ENCODE measurements at regions not wholly inside any gene's neighbourhood (a gene's known extent, or its start where the extent isn't known, plus 50 kb on each side); places are given as distances from the start of the nearest gene placed in this dataset.

DNA sequence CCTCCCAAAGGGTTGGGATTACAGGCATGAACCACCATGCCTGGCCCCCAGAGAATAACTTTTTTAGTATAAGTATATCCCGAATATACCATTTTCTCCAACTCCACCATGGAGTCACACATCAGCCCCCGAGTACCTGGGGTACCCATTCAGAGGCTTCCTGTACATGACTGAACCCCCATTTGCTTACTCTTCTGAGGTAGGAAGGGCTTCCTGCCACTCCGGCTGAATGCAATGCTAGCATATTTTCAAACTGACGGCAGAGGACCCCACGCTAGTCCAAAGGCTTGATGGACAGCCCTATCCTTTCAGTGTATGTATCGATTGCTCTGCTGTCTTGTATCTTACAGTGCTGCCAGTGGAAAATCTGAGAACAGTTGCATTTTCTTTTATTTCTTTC is 220.6 kb upstream of the SH3BP4 start:
- TF ChIP-seq, protein P1, sequence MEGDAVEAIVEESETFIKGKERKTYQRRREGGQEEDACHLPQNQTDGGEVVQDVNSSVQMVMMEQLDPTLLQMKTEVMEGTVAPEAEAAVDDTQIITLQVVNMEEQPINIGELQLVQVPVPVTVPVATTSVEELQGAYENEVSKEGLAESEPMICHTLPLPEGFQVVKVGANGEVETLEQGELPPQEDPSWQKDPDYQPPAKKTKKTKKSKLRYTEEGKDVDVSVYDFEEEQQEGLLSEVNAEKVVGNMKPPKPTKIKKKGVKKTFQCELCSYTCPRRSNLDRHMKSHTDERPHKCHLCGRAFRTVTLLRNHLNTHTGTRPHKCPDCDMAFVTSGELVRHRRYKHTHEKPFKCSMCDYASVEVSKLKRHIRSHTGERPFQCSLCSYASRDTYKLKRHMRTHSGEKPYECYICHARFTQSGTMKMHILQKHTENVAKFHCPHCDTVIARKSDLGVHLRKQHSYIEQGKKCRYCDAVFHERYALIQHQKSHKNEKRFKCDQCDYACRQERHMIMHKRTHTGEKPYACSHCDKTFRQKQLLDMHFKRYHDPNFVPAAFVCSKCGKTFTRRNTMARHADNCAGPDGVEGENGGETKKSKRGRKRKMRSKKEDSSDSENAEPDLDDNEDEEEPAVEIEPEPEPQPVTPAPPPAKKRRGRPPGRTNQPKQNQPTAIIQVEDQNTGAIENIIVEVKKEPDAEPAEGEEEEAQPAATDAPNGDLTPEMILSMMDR (IDR thresholded peaks at IDR 0.05; ENCODE audit: insufficient read depth, low read length, poor library complexity, severe bottlenecking) = no peak
- Histone ChIP-seq H3K27me3 (ENCODE audit: control insufficient read depth, insufficient read depth, low read length) (no peaks in the 10 kb centered on the region), H3K36me3 (ENCODE audit: control insufficient read depth, insufficient read depth, low read length) (no peaks in the 10 kb centered on the region), H3K4me3 (ENCODE audit: low read depth, low read length) (no peak overlapping the region)
- no peak for DNase-seq (ENCODE audit: low read depth)

DNA sequence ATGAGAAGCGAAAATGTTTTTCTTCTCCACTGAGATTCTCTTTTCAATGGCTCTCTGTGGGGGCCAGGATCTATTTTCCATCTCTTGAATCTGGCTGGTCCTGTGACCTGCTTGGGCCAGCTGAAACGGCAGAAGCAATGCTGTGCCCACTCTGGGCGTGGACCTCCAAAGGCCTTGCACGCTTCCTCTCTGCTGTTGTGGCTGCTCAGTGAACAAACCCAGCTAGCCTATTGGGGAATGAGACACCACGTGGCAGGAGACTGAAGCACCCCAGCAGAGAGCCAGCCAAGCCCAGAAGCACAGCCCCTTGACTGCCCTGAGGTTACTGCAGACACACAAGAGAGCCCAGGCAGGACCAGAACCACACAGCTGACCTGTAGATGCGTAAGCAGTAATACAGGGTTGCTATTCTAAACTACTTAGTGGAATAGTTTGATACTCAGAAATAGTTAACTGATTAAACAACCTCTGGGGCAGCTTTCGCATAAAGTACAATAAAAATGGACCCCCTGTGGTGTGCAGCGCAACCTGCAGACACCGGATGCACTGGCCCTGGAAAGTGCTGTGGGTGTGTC is 221.7 kb upstream of the SH3BP4 start:
- no peak overlapping the region for H3K4me3 ChIP-seq (ENCODE audit: low read depth, low read length)

DNA sequence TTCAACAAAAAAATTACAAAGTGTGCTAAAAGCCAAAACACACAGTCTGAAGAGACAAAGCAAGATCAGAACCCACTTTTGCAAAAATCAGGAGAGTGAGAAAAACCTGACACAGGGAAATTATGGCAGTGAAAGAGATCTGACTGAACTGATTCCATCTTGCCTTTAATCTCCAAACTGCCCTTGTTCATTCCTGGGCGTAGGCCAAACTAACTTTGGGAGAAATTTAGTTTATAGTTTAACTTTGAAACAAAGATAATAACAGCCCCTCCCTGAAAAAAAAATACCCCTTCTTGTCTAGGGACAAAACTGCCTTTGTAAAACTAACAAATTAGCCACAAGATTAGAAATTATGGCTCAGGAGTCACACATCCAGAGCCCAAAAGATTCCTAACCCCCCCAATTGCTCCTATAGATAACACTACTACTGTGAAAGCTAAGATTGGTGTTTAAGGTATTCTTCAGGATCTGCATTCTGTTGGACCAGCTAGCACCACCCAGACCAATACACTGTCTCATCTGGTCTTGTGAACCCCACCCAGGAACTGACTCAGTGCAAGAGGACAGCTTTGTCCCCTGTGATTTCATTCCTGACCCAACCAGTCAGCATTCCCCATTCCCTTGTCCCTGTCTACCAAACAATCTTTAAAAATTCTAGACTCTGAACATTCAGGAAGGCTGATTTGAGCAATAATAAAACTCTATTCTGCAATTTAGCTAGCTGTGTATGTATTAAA is 226.1 kb upstream of the SH3BP4 start:
- no peaks in the 10 kb centered on the region for H3K36me3 ChIP-seq (ENCODE audit: control insufficient read depth, insufficient read depth, low read length)
- no peak for DNase-seq (ENCODE audit: low read depth)
- TF ChIP-seq, protein P1 (IDR thresholded peaks at IDR 0.05; ENCODE audit: insufficient read depth, low read length, poor library complexity, severe bottlenecking) = no peak
- no peak overlapping the region for H3K4me3 ChIP-seq (ENCODE audit: low read depth, low read length)
- H3K27me3 ChIP-seq (ENCODE audit: control insufficient read depth, insufficient read depth, low read length) = no peaks in the 10 kb centered on the region

More for the DNA sequence above, 221.7 kb upstream of the SH3BP4 start:
- Histone ChIP-seq H3K36me3 (ENCODE audit: control insufficient read depth, insufficient read depth, low read length) (no peaks in the 10 kb centered on the region), H3K27me3 (ENCODE audit: control insufficient read depth, insufficient read depth, low read length) (no peaks in the 10 kb centered on the region)
- TF ChIP-seq, protein P1 (IDR thresholded peaks at IDR 0.05; ENCODE audit: insufficient read depth, low read length, poor library complexity, severe bottlenecking) = no peak
- DNase-seq (ENCODE audit: low read depth) = peak; percentile 10

DNA sequence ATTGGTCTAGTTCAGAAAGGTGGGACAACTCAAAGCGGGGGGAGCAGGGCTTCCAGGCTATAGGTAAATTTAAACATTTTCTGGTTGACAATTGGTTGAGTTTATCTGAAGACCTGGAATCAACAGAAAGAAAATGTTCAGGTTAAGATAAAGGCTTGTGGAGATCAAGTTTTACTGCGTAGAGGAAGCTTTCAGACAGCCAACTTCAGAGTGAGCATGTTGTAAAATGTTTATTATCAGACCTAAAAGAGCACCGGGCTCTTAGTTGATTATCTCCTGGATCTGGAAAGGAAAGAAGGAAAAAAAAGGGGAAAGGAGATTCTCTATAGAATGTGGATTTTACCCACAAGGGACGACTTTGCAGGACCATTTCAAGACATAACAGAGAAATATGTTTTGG is 227.0 kb upstream of the SH3BP4 start:
- no peak for DNase-seq (ENCODE audit: low read depth)
- Histone ChIP-seq H3K4me3 (ENCODE audit: low read depth, low read length) (no peak overlapping the region), H3K27me3 (ENCODE audit: control insufficient read depth, insufficient read depth, low read length) (no peaks in the 10 kb centered on the region), H3K36me3 (ENCODE audit: control insufficient read depth, insufficient read depth, low read length) (no peaks in the 10 kb centered on the region)
- TF ChIP-seq, protein P1 (IDR thresholded peaks at IDR 0.05; ENCODE audit: insufficient read depth, low read length, poor library complexity, severe bottlenecking) = no peak

DNA sequence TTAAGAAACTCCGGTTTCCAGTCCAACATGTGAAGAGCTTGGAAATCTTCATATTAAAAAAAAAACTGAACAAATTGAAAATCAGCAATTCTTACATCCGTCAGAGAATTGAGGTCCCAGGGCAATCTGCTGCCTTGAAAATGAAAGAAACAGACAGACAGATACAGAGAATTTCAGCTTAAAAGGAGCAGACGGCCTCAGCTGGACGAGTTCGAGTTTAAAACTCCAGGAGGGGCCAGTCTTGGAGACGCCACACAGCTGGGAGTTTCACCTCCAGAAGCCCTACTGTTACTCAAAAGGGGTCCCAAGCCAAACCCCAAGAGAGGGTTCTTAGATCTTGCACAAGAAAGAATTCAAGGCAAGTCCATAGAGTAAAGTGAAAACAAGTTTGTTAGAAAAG is 226.5 kb upstream of the ARL4C start:
- Histone ChIP-seq H3K36me3 (ENCODE audit: control insufficient read depth, insufficient read depth, low read length) (no peaks in the 10 kb centered on the region), H3K27me3 (ENCODE audit: control insufficient read depth, insufficient read depth, low read length) (no peaks in the 10 kb centered on the region), H3K4me3 (ENCODE audit: low read depth, low read length) (no peak overlapping the region)
- no peak for DNase-seq (ENCODE audit: low read depth)
- TF ChIP-seq, protein P1 (IDR thresholded peaks at IDR 0.05; ENCODE audit: insufficient read depth, low read length, poor library complexity, severe bottlenecking) = no peak

DNA sequence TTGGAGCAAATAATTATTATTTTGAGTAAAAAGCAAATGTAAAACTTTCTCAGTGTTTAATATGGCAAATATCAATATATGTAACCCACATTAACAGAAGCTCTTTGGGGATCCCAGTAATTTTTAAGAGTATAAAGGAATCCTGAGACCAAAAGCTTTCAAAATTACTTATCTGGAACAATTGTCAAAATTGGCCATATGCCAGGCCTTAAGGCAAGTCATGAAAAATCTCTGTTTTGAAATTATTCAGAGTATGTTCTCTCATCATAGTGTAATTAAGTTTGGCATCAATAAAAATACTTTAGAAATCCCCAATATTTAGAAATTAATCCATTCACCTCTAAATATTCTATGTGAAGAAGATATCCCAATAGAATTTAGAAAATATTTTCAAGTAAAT is 225.3 kb upstream of the ARL4C start:
- TF ChIP-seq, protein P1 (IDR thresholded peaks at IDR 0.05; ENCODE audit: insufficient read depth, low read length, poor library complexity, severe bottlenecking) = no peak
- H3K36me3 ChIP-seq (ENCODE audit: control insufficient read depth, insufficient read depth, low read length) = no peaks in the 10 kb centered on the region
- no peak overlapping the region for H3K4me3 ChIP-seq (ENCODE audit: low read depth, low read length)
- DNase-seq (ENCODE audit: low read depth) = no peak
- no peaks in the 10 kb centered on the region for H3K27me3 ChIP-seq (ENCODE audit: control insufficient read depth, insufficient read depth, low read length)
